ENCODE measurements at regions not wholly inside any gene's neighbourhood (a gene's known extent, or its start where the extent isn't known, plus 50 kb on each side); places are given as distances from the start of the nearest gene placed in this dataset.

DNA sequence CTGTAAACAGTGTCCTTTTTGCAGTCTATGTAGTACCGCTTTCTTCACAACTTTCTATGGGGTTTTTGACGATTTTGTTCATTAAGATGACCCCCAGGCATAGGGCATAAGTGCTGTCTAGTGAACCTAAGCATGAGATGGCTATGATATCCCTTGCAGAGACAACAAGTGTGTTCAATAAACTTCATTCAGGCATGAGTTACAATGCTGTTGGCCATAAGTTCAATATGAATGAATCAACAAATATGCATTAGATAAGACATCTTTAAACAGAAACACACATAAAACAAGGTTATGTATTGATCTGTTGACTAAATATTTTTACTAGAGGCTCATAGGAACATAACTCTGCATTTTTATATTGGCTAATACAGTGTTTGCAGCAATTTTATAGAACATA is 1322.0 kb downstream of the ARAP2 start:
- TF ChIP-seq EZH2 (IDR thresholded peaks at IDR 0.05), result no peak
- TF ChIP-seq, protein P1, sequence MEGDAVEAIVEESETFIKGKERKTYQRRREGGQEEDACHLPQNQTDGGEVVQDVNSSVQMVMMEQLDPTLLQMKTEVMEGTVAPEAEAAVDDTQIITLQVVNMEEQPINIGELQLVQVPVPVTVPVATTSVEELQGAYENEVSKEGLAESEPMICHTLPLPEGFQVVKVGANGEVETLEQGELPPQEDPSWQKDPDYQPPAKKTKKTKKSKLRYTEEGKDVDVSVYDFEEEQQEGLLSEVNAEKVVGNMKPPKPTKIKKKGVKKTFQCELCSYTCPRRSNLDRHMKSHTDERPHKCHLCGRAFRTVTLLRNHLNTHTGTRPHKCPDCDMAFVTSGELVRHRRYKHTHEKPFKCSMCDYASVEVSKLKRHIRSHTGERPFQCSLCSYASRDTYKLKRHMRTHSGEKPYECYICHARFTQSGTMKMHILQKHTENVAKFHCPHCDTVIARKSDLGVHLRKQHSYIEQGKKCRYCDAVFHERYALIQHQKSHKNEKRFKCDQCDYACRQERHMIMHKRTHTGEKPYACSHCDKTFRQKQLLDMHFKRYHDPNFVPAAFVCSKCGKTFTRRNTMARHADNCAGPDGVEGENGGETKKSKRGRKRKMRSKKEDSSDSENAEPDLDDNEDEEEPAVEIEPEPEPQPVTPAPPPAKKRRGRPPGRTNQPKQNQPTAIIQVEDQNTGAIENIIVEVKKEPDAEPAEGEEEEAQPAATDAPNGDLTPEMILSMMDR (IDR thresholded peaks at IDR 0.05), result no peak

All from neural progenitor cell (in vitro differentiated cells).